HG02798 (cell line): ENCODE measurements at regions not wholly inside any gene's neighbourhood (a gene's known extent, or its start where the extent isn't known, plus 50 kb on each side); places are given as distances from the start of the nearest gene placed in this dataset.

Experiments used
- ATAC-seq: cut with Tn5 transposase; IDR thresholded peaks from one replicate; pipeline ENCODE4 v1.9.1; 2021; ENCODE audit warnings: mild to moderate bottlenecking; ENCODE audit not compliant: unreplicated experiment, poor library complexity

GRCh38 chr2:19846567-19846966, 55.2 kb downstream of the TTC32 start:
- ATAC-seq = no peak

DNA sequence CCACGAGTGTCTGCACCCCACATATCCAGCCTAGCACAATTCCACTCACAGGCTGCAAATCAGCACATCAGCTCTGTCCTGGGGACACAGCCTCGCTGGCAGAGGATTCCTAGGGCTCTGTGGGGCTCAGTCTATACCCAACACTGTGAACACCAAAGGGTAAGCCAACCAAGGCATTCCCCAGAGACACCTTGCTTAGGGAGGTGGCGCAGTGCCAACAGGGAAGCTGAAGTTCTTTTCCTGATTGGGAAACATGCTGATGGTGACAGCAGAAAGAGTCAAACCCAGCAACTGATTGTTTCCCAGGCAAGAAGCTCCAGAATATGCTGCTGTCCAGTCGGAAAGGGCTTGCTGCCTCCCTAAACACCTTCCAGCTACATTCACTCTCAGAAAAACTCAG, 55.8 kb downstream of the TTC32 start:
- ATAC-seq = no peak

- no peak for ATAC-seq
Measured at GRCh38 chr2:19845323-19845920, 56.4 kb downstream of the TTC32 start.

- no peak for ATAC-seq
Measured at GRCh38 chr2:19844750-19845149, 57.0 kb downstream of the TTC32 start.

DNA sequence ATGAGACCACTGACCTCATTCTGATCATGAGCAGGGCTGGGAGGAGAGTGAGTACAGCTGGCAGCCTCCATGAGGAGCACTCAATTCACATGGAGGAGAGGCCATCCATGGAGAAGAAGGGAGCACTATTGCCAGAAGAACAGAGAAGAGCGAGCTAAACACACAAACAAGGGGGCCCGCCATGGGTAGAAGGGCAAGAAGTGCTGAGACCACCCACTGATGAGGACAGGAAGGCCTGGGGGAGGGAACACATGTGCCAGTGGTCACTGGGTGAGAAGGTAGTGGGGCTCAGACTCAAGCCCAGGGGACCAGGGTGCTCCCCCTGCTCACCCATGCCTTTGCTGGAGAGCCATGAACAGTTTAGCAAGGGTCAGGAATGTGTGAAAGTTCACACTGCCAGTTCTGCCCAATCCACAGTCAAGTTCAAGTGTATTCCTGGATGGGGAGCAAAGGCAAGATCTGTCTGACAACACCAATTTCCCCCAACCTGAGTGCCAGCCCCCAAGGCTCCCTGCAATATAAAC, 57.7 kb downstream of the TTC32 start:
- ATAC-seq = no peak

- ATAC-seq = no peak
Measured at GRCh38 chr2:19841918-19842693, 59.7 kb downstream of the TTC32 start.

DNA sequence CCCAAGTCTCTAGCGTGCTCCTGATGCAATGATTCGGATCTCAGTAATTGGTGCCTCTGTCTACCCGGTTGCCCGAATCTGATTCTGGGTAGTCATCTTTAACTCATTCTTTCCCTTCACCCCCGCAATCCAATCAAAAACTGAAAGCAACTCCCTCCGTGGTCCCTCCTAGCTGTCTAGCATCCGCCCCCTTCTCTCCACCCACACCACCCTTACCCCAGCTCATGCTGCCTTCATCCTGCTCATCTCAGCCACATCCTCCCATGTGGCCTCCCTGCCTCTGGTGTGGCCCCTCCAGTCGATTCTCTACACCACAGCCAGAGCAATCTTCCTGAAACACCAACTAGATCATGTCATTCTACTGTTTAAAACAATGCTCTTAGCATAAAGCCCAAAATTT, 62.3 kb downstream of the TTC32 start:
- no peak for ATAC-seq

- no peak for ATAC-seq
Measured at GRCh38 chr2:19838616-19839015, 63.2 kb downstream of the TTC32 start.

GRCh38 chr2:19837235-19837766, 64.5 kb downstream of the TTC32 start:
- ATAC-seq = no peak

GRCh38 chr2:19835781-19836281, 66.0 kb downstream of the TTC32 start:
- ATAC-seq = no peak

GRCh38 chr2:19833978-19834377, 67.8 kb downstream of the TTC32 start:
- no peak for ATAC-seq

- no peak for ATAC-seq
Measured at GRCh38 chr2:19829672-19830071, 72.1 kb downstream of the TTC32 start.

DNA sequence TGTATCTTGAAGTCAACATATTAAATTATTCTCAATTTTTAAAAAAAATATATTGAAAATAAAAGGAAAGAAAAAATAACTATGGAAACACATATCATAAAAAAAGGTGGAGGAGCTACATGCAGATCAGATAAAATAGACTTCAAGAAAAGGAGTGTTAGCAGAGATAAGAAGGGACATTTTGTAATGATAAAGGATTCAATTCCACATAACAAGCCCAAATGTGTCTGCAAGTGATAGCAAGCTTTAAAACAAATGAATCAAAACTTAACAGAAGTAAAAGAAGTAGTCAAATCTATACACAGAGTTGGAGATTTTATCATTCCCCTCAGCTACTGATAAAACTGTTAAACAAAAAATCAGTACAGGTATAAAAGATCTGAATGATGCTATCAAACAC, 74.9 kb downstream of the TTC32 start:
- ATAC-seq = no peak

DNA sequence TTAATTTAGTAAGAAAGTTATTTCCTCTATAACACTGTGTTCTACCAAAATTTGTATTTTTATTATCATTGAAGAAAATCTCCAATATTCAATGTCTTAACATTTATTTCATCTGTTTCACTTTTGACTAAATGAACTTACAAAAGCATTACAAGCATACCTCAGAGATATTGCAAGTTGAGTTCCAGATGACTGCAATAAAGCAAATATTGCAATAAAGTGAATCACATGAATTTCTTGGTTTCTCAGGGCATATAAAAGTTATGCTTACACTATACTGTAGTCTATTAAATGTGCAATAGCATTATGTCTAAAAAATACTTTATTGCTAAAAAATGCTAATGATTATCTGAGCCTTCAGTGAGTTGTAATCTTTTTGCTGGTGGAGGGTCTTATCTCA, 78.3 kb downstream of the TTC32 start:
- ATAC-seq = no peak

DNA sequence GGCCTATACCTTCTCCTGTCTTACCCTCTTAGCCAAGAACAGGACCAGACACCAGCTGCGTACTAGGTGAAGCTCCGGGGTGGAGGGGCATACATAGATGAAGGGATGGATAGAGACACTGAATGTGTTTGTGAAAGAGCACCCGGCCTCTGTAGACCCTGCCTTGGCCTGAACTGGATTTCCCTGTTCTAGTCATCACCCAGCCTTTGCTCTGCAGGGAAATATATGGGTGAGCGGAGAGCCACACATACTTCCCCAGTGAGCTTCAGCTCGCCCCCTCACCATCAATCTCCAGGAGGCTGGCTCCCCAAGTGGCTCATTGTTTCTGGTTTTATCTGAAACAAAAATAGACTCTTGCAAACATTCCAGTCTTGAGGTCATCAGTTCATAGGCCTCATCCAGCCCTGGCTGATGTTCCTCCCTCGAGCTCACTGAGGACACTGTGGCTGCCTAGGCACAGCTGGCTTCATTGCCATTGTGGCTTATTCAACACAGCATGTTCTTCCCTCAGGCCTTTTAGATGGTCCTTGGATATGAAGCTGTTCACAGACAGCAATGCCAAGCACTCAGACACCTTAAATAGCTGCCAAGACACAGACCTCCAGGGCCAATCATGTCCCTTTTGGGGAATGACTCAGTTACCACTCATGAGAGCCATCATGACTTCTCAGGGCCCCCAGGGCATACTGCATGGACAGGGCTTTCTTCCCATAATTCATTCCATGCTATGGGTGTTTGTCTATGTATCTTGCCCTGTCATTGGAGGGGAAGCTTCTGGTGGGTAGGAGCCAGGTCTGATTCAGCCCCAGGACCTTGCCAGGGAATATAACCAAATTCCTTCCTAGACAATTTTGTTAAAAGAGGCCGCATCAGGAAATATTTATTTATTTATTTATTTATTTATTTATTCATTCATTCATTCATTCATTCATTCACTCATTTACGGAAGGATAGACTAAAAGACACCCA, 82.4 kb downstream of the TTC32 start:
- ATAC-seq = no peak

DNA sequence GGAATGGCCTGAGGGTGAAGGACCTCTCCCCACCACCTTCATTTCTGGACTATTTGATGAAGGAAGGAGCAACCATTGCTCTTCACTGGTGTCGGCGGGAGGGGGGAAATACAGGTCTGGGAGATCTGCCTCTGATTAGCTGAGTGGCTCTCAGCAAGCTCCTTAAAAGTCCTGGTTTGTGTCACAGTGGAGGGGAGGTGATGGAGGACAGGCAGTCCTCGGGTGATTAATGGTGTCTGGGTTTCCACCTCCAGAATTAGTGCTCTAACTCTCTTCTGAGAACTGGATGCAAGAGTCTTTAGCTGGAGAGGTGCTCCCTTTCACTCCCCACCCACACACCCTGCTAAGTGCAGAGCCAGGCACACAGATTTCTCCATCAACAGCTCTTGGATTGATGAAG, 83.2 kb downstream of the TTC32 start:
- no peak for ATAC-seq

DNA sequence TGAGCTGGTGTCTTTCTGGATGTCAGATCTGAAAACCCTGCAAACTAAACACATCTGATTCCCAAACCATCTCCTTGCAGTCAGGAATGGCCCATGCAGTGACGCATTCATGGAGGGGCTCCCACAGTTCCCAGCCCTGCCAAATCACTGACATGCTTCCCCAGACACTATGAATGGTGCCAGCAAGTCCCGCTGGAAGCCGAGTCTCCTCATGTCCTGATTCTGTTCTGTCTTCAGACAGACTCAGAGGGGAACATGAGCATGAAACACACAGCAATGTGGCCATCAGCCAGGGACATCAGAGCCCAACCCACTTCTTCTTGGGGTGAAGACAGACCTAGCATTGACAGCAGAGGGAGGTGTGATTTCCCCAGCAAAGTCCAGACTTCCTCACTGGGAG, 83.7 kb downstream of the TTC32 start:
- no peak for ATAC-seq

DNA sequence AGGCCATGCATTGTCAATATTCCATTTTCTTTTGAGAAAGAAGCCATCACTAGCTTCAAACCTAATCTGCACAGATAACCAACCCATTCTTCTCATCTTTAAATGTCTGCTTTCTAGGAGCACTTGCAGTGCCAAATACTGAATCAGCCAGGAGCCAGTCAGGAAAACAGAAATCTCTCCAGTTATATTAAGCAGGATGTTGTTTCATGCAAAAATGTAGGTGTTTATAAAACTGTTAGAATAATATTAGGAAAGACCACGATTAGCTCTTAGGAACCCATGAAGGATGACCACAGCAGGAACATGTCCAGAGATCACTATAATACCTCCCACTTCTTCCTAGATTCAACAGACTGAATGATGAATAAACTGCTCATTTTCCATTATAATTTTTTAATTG, 86.0 kb downstream of the TTC32 start:
- ATAC-seq = no peak

DNA sequence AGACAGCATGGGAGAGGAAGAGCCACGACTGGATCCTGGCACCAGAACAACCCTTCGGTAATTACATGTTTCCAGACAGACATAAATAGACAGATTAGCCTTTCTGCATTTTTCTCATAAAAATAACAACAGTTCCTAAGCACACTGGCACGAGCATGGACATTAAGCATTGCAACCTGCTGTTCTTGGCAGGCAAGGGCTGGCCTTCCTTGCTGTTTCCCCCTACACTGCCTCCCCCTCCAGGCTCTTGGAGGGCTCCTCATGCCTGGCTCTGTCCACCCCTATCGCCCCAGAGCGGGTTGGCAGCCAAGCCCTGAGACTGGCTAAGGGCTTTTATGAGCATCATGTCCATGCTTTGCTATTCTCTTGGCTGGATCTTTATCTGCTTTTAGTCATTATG, 89.6 kb downstream of the TTC32 start:
- no peak for ATAC-seq

GRCh38 chr2:19811186-19811585, 90.6 kb downstream of the TTC32 start:
- no peak for ATAC-seq
